A673 (cell line): ENCODE measurements at regions not wholly inside any gene's neighbourhood (a gene's known extent, or its start where the extent isn't known, plus 50 kb on each side); places are given as distances from the start of the nearest gene placed in this dataset.
"Not testable (repeated sequence)": the region's sequence is repeated elsewhere in the genome, so short reads cannot be mapped to it uniquely, and the experiment has no call there.

Experiments used
- BruUV-seq: library from RNA; stranded (reverse); fragments of 400-500 nt; replicated peaks from 2 replicates; lab custom pipeline; 2021; lab: Mats Ljungman, UMichigan
- CTCF ChIA-PET: fragments of 300-600 bp; sonication (Branson Sonifier 250); formaldehyde crosslinking; loops from one replicate; lab custom pipeline; 2022; ENCODE audit warnings: antibody characterized with exemption; lab: Charles Lee
- POLR2A ChIA-PET: fragments of 300-600 bp; sonication (Branson Sonifier 250); formaldehyde crosslinking; loops from one replicate; lab custom pipeline; 2022; ENCODE audit warnings: antibody characterized with exemption; ENCODE audit not compliant: low non-redundant PET; lab: Charles Lee
- DNase-seq: peaks from one replicate; pipeline ENCODE4 v3.0.0-alpha.2; 2015; ENCODE audit warnings: low spot score
- H3K27ac ChIP-seq: fragments of 200-600 bp; sonication (generic); 2 replicates; pipeline ENCODE4 v1.5.1; 2016; ENCODE audit warnings: mixed run types, low read depth, mild to moderate bottlenecking, mixed read lengths, antibody characterized with exemption, low read length; ENCODE audit not compliant: poor library complexity, severe bottlenecking
- H3K27me3 ChIP-seq: fragments of 200-600 bp; sonication (generic); replicated peaks from 2 replicates; pipeline ENCODE4 v1.6.1; 2017; ENCODE audit warnings: mixed run types, low read depth, mild to moderate bottlenecking, mixed read lengths, antibody characterized with exemption, low read length; ENCODE audit not compliant: insufficient read depth, poor library complexity
- H3K36me3 ChIP-seq: fragments of 200-600 bp; sonication (generic); 2 replicates; pipeline ENCODE4 v1.6.1; 2016; ENCODE audit warnings: mixed run types, mild to moderate bottlenecking, mixed read lengths, antibody characterized with exemption, low read length; ENCODE audit not compliant: insufficient read depth, poor library complexity, severe bottlenecking
- H3K4me1 ChIP-seq: fragments of 200-600 bp; sonication (generic); 2 replicates; pipeline ENCODE4 v1.6.1; 2017; ENCODE audit warnings: mixed run types, mild to moderate bottlenecking, mixed read lengths, antibody characterized with exemption, low read length; ENCODE audit not compliant: insufficient read depth, poor library complexity, severe bottlenecking
- H3K4me3 ChIP-seq: fragments of 200-600 bp; sonication (generic); 2 replicates; pipeline ENCODE4 v1.5.1; 2016; ENCODE audit warnings: low read depth, mixed run types, mild to moderate bottlenecking, mixed read lengths, low read length; ENCODE audit not compliant: poor library complexity, severe bottlenecking
- H3K9me3 ChIP-seq: fragments of 200-600 bp; sonication (generic); 2 replicates; pipeline ENCODE4 v1.6.1; 2016; ENCODE audit warnings: mixed run types, low read depth, mild to moderate bottlenecking, mixed read lengths, antibody characterized with exemption, low read length; ENCODE audit not compliant: poor library complexity, severe bottlenecking
- intact Hi-C: fragments of 100-400 bp; cut with micrococcal nuclease; formaldehyde crosslinking; loops from one replicate; pipeline ENCODE4 v1.10.0; 2022; ENCODE audit not compliant: unreplicated experiment

DNA sequence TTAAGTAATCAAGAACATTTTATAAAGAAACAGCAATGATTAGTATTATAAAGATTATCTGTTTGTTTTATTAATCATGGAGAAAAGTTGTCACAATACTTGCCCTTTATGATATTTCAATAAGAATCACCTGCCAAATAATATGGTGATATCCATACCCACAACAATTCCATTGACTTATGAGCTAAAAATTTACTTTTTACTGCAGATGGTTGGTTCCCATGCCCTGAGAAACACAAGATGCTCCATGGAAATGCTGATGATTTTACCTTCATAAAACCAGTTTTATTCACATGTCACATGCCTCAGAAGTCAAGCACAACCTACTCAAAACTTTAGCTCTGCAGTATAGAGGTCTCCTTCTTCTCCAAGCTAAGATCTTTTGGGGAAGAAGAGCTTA lies 293.6 kb downstream of the SPATA31A1 start:
- CTCF ChIA-PET, POLR2A ChIA-PET, H3K27ac ChIP-seq, DNase-seq, H3K9me3 ChIP-seq, H3K36me3 ChIP-seq, H3K4me3 ChIP-seq, H3K27me3 ChIP-seq, BruUV-seq, intact Hi-C loops, H3K4me1 ChIP-seq: not testable (repeated sequence)

DNA sequence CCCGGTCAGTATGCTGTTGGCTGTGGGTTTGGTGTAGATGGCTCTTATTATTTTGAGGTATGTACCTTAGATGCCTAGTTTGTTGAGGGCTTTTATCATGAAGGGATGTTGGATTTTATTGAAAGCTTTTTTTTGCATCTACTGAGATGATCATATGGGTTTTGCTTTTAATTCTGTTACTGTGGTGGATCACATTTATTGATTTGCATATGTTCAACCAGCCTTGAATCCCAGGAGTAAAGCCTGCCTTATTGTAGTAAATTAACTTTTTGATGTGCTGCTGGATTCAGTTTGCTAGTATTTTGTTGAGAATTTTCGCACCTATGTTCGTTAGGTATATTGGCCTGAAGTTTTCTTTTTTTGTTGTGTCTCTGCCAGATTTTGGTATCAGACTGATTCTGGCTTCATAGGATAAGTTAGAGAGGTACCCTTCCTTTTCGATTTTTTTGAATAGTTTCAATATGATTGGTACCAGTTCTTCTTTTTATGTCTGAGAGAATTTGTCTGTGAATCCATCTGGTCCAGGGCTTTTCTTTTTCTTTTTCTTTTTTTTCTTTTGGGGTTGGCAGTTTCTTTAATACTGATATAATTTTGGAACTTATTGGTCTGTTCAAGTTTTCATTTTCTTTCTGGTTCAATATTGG lies 301.6 kb downstream of the SPATA31A1 start:
- H3K27me3 ChIP-seq, H3K36me3 ChIP-seq, H3K4me1 ChIP-seq, H3K9me3 ChIP-seq, POLR2A ChIA-PET, H3K4me3 ChIP-seq, DNase-seq, BruUV-seq, intact Hi-C loops, CTCF ChIA-PET, H3K27ac ChIP-seq: not testable (repeated sequence)

DNA sequence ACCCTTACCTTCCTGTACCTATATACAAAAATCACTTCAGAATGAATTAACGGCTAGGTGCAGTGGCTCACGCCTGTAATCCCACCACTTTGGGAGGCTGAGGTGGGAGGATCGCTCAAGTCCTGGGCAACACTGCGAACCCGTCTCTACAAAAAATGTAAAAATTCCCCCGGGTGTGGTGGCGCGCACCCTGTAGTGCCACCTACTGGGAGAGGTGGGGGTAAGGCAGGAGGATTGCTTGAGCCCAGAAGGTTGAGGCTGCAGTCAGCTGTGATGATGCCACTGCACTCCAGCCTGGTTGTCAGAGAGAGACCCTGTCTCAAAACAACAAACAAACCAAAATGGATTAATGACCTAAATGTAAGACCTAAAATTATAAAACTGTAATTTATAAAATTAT lies 307.6 kb downstream of the SPATA31A1 start:
- intact Hi-C loops, H3K27me3 ChIP-seq, CTCF ChIA-PET, DNase-seq, H3K36me3 ChIP-seq, H3K4me1 ChIP-seq, BruUV-seq, H3K9me3 ChIP-seq, H3K27ac ChIP-seq, POLR2A ChIA-PET, H3K4me3 ChIP-seq: not testable (repeated sequence)

DNA sequence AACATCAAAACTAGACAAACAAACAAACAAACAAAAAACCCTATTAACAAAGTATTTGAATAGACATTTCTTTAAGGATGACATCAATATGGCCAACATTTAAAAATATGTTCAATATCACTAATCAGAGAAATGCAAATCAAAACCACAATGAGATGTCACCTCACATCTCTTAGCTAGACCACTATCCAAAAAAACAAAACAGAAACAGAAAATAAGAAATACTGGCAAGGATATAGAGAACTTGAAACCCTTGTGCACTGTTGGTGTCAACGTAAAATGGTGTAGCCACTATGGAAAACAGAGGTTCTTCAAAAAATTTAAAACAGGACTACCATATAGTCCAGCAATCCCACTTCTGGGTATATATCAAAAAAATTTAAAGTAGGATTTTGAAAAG lies 308.2 kb downstream of the SPATA31A1 start:
- H3K4me1 ChIP-seq, H3K36me3 ChIP-seq, H3K9me3 ChIP-seq, POLR2A ChIA-PET, intact Hi-C loops, H3K27me3 ChIP-seq, H3K27ac ChIP-seq, DNase-seq, BruUV-seq, CTCF ChIA-PET, H3K4me3 ChIP-seq: not testable (repeated sequence)

DNA sequence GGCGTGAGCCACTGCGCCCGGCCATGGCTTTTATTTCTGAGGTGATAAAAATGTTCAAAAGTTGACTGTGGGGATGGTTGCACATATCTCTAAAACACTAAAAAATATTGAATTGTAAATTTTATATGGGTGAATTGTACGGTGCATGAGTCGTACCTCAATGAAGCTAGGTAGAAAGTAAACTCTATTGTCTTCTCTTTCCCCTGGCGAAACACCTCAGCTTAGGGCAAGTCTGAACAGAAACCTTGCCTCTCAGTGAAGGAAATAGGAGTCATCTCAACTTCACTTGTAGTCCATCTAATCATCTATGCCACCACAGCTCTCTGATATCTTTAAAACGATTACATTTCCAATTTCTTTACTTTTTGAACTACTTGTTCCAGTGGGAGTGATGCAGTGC lies 309.6 kb downstream of the SPATA31A1 start:
- H3K9me3 ChIP-seq, H3K4me3 ChIP-seq, intact Hi-C loops, BruUV-seq, H3K36me3 ChIP-seq, DNase-seq, H3K27me3 ChIP-seq, CTCF ChIA-PET, H3K4me1 ChIP-seq, H3K27ac ChIP-seq, POLR2A ChIA-PET: not testable (repeated sequence)

DNA sequence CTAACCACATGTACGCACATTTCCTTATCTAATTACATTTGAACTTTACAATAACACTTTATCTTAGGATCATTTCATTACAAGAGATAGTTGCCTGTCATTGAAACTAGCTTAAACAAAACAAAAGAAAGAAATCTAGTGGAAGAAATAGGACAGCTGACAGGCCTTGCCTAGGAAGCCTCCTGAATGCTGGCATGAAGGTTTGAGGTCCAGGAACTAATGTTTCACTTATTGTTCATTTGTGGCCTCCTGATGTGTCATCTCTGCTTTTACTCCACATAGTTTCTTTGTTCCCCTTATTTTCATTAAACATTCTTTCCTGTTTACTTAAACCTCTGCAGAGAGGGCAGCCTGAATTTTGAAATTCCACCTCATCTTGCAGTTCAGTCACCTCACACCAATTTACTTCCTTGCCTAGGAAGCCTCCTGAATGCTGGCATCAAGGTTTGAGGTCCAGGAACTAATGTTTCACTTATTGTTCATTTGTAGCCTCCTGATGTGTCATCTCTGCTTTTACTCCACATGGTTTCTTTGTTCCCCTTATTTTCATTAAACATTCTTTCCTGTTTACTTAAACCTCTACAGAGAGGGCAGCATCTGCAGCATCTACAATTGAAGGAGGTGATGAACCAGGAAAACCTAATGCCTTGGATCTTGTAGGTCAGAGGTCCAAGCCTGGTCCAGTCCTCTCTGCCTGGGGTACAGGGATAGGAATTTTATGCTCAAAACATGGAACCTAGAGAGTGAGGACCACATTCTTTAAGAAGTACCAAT lies 319.2 kb downstream of the SPATA31A1 start:
- H3K27ac ChIP-seq, CTCF ChIA-PET, POLR2A ChIA-PET, H3K27me3 ChIP-seq, H3K9me3 ChIP-seq, H3K4me3 ChIP-seq, BruUV-seq, H3K36me3 ChIP-seq, H3K4me1 ChIP-seq, intact Hi-C loops, DNase-seq: not testable (repeated sequence)

DNA sequence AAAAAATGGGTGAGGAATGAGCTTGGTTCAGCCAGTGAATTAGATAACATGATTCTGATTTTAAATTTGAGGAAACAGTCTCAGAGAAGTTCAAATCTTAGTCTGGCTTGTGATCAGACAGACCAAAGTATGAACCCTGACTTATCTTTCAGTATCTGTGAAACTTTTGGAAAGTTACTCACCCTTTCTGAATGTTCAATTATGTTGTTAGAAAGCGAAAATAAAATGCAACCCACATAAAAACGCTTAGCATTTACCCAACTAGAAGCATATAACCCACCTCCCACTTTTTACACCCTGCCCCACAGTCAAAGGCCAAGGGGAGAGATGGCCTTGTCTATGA lies 319.7 kb downstream of the SPATA31A1 start:
- H3K27me3 ChIP-seq, H3K36me3 ChIP-seq, BruUV-seq, H3K27ac ChIP-seq, POLR2A ChIA-PET, H3K9me3 ChIP-seq, CTCF ChIA-PET, H3K4me3 ChIP-seq, H3K4me1 ChIP-seq, intact Hi-C loops, DNase-seq: not testable (repeated sequence)
